ENCODE measurements at regions not wholly inside any gene's neighbourhood (a gene's known extent, or its start where the extent isn't known, plus 50 kb on each side); places are given as distances from the start of the nearest gene placed in this dataset.

GRCh38 chr13:70407486-70407885 is 299.2 kb upstream of the KLHL1 start:
- DNase-seq (ENCODE audit: low spot score) (no peak), FAIRE-seq (no peak)

GRCh38 chr13:70405266-70405665 is 297.0 kb upstream of the KLHL1 start:
- FAIRE-seq (no peak), DNase-seq (ENCODE audit: low spot score) (no peak)

DNA sequence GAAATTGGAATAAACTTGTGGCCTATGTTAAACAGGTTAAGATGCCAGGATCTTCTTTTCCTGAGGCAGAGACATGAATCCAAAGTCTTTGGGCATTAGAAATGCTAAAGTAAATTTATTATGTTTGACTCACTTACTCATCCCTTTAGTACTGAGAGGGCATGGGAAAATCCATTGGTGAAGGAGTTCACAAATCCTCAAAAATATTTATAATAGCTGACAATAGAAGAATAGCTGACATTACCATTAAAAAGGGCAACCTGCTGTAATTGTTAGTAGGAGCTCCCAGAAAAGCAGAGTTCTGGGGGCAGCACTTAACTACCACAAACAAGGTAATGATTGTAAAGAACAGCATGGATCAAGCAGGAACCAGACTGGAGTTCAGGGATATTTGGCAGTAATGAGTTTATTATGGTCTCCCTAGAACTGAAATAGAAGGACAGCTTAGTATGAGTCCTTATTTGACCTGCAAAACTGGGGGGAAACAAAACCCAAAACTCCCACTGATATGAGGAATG is 285.8 kb upstream of the KLHL1 start:
- DNase-seq (ENCODE audit: low spot score) (no peak), FAIRE-seq (no peak)

- FAIRE-seq = no peak
- no peak for DNase-seq (ENCODE audit: low spot score)
Observed at GRCh38 chr13:70391678-70392077, 283.4 kb upstream of the KLHL1 start.

GRCh38 chr13:70390968-70391367 is 282.7 kb upstream of the KLHL1 start:
- no peak for DNase-seq (ENCODE audit: low spot score)
- FAIRE-seq = no peak

DNA sequence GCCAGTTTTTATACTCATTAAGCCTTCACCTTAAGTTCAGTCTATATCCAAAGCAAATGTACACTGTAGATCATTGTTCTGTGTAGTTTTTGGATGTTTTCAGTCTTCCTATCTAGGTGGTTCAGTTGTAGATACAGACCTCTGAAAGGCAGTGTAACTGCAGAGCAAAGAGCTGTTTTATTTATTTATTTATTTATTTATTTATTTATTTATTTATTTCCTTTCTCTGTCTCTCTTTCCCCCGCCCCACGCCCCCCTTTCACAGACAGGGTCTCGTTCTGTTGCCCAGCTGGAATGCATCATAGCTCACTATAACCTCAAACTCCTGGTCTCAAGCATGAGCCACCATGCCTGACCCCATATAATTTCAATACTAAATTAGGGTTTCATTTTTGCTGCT is 281.8 kb upstream of the KLHL1 start:
- DNase-seq (ENCODE audit: low spot score) (no peak), FAIRE-seq (no peak)

DNA sequence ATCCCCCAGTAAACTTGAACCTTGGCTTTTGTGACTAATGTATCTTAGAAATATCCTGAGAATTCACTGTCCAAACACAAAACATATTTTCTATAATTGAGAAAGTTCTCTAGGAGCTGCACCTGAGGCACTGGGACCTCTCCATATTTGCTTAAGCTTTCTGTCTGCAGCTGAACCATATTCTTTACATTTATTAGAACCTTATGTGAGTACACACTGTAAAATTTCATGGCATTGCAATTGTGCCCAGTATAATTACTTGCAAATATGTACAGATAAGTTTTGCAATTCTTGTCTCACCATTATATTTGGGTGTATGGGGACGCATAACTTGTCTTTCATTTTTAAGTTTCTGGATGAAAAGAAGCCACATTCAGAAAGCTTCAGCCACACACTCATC is 280.7 kb upstream of the KLHL1 start:
- FAIRE-seq = no peak
- DNase-seq (ENCODE audit: low spot score) = no peak

- FAIRE-seq (no peak), DNase-seq (ENCODE audit: low spot score) (no peak)
Observed at GRCh38 chr13:70386919-70387318, 278.7 kb upstream of the KLHL1 start.

- no peak for DNase-seq (ENCODE audit: low spot score)
- no peak for FAIRE-seq
Observed at GRCh38 chr13:70385852-70386251, 277.6 kb upstream of the KLHL1 start.

DNA sequence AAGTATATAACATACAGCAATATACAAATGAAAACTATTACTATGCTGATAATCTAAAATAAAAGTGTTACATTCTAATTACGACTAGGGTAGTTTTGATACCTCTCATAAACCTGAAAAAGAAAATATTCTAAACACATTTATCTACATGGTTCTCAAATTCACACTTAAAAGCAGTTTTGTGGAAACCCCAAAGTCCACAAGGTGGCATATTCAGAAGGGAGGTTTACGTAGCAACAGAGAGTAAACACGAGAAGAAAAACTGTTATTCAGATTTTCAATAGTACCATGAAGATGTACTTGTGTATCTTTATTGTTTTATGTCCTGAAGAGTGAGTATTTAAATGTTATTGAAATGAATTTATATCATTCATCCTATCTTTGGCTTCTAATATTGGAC is 275.9 kb upstream of the KLHL1 start:
- no peak for FAIRE-seq
- DNase-seq (ENCODE audit: low spot score) = no peak

- DNase-seq (ENCODE audit: low spot score) (no peak), FAIRE-seq (no peak)
Observed at GRCh38 chr13:70380809-70381208, 272.6 kb upstream of the KLHL1 start.

DNA sequence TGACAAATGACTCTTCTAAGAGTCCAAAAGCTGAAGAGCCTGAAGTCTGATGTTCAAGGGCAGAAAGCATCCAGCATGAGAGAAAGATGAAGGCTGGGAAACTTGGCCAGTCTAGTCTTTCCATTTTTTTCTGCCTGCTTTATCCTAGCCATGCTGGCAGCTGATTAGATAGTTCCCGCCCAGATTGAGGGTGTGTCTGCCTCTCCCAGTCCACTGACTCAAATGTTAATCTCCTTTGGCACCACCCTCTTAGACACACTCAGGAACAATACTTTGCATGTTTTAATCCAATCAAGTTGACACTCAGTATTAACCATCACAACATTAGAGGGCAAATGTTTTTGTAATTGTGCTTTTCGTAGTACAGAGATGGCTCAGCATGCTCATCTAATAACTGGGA is 267.5 kb upstream of the KLHL1 start:
- DNase-seq (ENCODE audit: low spot score) = no peak
- no peak for FAIRE-seq

GRCh38 chr13:70370924-70371323 is 262.7 kb upstream of the KLHL1 start:
- FAIRE-seq (no peak), DNase-seq (ENCODE audit: low spot score) (no peak)

GRCh38 chr13:70366720-70367119 is 258.5 kb upstream of the KLHL1 start:
- FAIRE-seq (no peak), DNase-seq (ENCODE audit: low spot score) (no peak)

GRCh38 chr13:70363991-70364390 is 255.7 kb upstream of the KLHL1 start:
- DNase-seq (ENCODE audit: low spot score) = no peak
- FAIRE-seq = no peak

- no peak for FAIRE-seq
- no peak for DNase-seq (ENCODE audit: low spot score)
Observed at GRCh38 chr13:70362820-70363570, 254.7 kb upstream of the KLHL1 start.

DNA sequence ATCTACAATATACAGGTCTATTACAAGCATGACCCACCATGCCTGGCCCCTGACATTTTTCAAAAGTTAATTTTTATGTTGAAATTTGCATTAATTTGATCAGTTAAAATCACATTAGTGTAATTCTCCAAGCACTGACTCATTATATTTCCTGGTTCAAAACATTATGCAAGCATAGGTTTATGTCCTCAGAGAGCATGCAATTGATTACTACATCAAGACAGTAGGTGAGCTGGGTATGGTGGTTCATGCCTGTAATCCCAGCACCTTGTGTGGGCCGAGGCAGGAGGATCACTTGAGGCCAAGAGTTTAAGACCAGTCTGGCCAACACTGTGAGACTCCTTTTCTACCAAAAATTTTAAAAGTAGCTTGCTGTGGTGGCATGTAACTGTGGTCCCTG is 248.8 kb upstream of the KLHL1 start:
- FAIRE-seq = no peak
- no peak for DNase-seq (ENCODE audit: low spot score)

DNA sequence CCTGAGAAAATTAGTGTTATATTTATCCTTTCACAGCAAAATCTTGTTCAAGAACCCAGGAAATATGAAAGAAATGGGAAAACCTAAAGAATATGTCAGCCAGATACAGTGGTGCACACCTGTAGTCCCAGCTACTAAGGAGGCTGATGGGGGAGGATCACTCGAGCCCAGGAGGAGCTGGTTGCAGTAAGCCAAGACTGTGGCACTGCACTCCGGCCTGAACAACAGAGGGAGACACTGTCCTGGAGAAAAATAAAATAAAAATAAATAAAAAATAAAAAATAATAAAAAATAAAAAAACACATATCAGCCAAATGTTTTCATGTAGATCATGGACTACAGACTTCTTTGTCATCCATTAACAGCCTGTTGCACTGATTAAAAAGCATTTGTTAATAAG is 244.8 kb upstream of the KLHL1 start:
- DNase-seq (ENCODE audit: low spot score) (no peak), FAIRE-seq (no peak)

DNA sequence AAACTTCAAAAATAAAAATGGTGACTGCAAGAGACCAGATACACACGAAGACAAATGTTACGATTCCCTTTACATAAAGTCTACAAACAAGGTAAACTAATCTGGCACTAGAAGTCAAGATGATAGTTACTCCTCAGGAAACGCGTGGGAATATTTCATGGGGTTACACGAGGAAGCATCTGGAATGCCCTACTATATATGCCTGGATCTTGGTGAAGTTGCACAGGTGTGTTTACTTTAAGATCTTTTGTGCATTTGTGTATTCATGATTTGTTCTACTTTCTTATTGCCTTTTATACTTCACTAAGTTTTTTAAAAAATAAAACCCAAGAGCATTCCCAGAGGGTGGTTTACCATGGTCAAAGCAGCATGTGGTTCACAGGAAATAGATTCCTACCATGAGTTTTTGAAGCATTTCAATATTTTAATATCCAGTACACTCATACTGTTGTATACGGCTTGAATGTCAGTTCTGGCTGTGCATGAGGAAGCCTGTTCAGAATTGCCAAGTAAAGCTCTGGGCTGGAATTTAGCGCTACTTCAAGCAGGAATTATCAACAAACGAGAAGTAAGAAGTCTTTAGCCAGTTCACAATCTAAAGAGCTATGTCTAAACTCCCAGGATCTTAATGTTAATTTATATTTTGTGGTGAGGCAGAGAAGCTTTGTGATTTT is 239.8 kb upstream of the KLHL1 start:
- FAIRE-seq (no peak), DNase-seq (ENCODE audit: low spot score) (no peak)

DNA sequence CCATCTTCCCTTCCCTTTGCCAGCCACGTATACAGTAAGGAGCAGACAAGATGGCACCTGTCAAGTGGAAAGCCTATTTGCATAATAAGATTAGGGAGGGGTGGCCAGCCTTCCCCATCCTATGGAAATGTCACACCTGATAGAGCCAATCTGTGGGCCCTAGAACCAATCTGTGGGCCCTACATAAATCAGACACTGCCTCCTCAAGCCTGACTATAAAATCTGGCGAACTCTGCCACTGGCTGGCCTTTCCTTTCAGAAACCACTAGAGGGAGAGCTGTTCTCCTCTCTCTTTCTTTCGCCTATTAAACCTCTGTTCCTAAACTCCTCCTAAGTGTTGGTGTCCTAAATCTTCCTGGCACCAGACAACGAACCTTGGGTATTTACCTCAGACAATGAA is 231.5 kb upstream of the KLHL1 start:
- FAIRE-seq (no peak), DNase-seq (ENCODE audit: low spot score) (peak; percentile 0)

DNA sequence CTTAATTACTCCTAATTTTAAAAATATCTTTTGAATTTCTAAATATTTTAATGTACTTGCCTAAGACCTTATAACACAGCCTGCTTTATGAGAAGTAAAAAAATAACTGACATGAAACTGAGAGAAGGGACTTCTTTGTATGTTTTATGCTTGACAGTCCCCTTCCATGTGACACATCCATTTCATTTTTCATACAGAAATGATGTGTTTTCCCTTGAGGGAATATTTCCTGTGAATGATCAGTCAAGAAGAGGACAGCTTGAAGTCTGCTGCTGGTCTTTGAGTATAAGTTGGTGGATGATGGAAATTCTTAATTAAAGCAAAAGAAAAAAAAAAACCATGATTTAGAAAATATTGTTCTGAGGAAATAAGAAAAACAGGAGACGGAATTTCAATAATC is 230.4 kb upstream of the KLHL1 start:
- DNase-seq (ENCODE audit: low spot score) (no peak), FAIRE-seq (no peak)

DNA sequence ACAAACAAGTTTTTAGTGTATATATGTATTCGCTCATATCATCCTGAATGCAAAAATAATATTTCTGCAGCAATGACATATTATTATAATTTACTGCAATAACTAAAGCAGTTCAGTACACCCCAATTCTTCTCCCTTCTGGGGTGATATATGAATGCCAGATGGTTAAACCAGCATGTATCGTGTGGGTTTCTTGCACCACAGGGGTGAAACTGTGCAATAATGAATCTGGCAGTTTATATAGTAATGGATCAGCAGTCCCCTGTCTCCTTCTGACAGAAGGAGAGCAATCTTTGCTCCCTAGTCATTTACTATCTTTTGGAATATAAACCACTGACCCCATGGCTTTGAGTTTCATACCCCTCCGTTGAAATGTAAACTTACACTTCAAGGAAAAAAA is 228.6 kb upstream of the KLHL1 start:
- FAIRE-seq (no peak), DNase-seq (ENCODE audit: low spot score) (no peak)

DNA sequence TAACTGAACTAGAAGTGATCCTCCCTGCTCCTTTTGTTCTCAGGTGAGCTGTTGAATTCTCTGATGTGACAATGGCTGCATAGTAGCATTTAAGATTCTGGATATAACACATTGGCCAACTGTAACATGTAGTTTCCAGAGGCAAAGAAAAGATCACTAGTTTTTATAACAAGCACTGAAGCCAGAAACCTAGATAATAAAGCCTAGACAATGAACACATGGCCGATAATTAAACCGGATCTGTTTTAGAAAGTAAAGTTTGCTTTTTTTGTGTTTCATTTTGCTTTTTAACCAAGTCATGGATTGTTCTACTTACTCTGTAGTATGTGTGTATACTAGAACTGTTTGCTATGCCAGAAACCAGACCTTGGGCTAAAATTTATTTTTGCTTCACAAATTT is 225.5 kb upstream of the KLHL1 start:
- no peak for FAIRE-seq
- no peak for DNase-seq (ENCODE audit: low spot score)

Data from urothelium cell line (cell line).